Activated CD4-positive, alpha-beta T cell treated with anti-CD3 and anti-CD28 coated beads for 36 hours (primary cell): ENCODE measurements at regions not wholly inside any gene's neighbourhood (a gene's known extent, or its start where the extent isn't known, plus 50 kb on each side); places are given as distances from the start of the nearest gene placed in this dataset.
"Not testable (repeated sequence)": the region's sequence is repeated elsewhere in the genome, so short reads cannot be mapped to it uniquely, and the experiment has no call there.

Experiments
- ATAC-seq: fragments of 200-7000 bp; cut with Tn5 transposase; one replicate; pipeline ENCODE4 v1.10.0; 2021; ENCODE audit warnings: mild to moderate bottlenecking, moderate library complexity
- CTCF ChIA-PET: fragments of 350-600 bp; sonication (Branson Sonifier 250); formaldehyde crosslinking; loops from one replicate; lab custom pipeline; 2021; ENCODE audit warnings: antibody characterized with exemption; lab: Charles Lee
- POLR2A ChIA-PET: fragments of 350-600 bp; sonication (Branson Sonifier 250); formaldehyde crosslinking; loops from one replicate; lab custom pipeline; 2021; ENCODE audit warnings: antibody characterized with exemption, inconsistent platforms; lab: Charles Lee
- DNase-seq: peaks from one replicate; pipeline ENCODE4 v3.0.0-alpha.2; 2020
- H3K27ac Mint-ChIP-seq: one replicate; pipeline ENCODE4 v1.8.0; 2021; ENCODE audit warnings: mixed read lengths
- H3K27me3 Mint-ChIP-seq: one replicate; pipeline ENCODE4 v1.8.0; 2021; ENCODE audit warnings: mixed read lengths
- H3K36me3 Mint-ChIP-seq: one replicate; pipeline ENCODE4 v1.8.0; 2021; ENCODE audit warnings: low read depth, mixed read lengths
- H3K4me1 Mint-ChIP-seq: one replicate; pipeline ENCODE4 v1.8.0; 2021; ENCODE audit warnings: mixed read lengths
- H3K4me3 Mint-ChIP-seq: one replicate; pipeline ENCODE4 v1.8.0; 2021; ENCODE audit warnings: mild to moderate bottlenecking, moderate library complexity, mixed read lengths
- H3K9me3 Mint-ChIP-seq: one replicate; pipeline ENCODE4 v1.8.0; 2021; ENCODE audit warnings: low read depth, mixed read lengths
- intact Hi-C, 2 experiments: fragments of 100-400 bp; cut with DNase I in 1 of 2; cut with micrococcal nuclease in 1 of 2; formaldehyde crosslinking; loops; one replicate each; pipeline versions ENCODE4 v1.14.2 to v1.15.1; 2022 to 2024; cut with DNase I, micrococcal nuclease

DNA sequence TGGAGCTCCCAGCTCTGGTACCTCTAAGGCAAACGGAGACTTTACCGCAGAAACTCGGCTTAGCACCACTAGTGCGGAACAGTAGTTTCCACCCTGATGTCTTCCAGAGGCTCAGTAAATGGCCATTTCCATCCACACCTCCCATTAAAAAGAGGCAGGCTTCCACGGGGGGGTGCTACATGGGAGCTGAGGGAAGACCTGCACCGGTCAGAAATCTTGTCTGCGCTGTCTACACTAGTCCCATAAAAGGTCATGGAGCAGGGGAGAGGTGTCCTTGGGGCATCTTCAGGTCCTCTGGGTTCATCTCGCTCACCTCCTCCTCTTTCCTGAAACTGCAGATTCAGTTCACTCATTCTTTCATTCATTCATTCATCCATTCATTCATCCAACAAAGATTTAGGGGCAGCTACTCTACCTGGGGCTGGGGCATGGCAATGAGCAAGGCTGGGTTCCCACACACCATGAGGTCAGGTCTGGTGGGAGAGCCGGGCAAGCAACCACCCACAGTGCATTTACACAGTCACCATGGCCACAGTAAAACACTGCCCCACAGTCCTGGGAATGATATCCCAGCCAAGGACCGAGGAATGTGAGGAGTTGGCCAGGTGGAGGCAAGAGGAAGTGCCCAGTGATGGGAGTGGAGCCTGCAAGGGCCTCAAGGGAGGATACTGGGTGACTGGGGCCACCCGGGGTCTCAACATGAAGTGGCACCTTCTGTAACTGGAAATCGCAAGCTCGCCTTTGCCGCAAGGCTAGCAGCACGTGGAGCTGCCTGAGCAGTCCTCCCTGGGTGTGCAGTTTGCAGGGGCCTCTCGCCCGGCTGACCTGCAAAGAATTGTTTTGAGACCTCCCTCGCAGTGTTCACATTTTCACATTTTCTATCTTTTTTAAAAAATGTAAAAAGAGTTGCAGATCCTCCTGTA lies 180.2 kb upstream of the RAB6C start:
- no peaks in the 10 kb centered on the region for H3K9me3 Mint-ChIP-seq
- ChIA-PET CTCF (interaction anchor here (0.6 kb wide), 1 partner anchor 9 kb away, joined by 3 read pairs; no protein-coding TSS in a partner anchor), POLR2A (no interaction called here)
- H3K4me1 Mint-ChIP-seq: no peaks in the 10 kb centered on the region
- peaks cover 3% of the 10 kb centered on the region for H3K27me3 Mint-ChIP-seq
- DNase-seq: no peak
- H3K4me3 Mint-ChIP-seq: no peak overlapping the region
- H3K36me3 Mint-ChIP-seq: no peaks in the 10 kb centered on the region
- intact Hi-C loops: no loop called here
- no peak for ATAC-seq
- no peak overlapping the region for H3K27ac Mint-ChIP-seq

DNA sequence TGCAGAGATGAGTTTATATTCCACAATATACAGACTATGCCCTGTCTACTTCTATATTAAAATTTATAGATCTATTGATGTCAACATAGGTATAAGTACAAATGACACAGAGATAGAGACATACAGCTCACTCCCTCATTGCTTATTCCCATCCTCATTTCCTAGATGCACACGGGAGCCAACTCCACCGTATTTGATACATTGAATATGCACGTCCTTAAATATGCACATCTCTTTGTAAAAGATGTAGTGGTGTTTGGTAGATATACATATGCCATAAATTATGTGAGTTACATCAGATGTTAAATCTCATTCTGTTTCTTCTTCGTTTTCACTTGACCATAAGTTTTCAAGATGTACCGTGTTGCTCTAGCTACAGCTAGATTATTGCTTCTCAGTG lies 179.2 kb upstream of the RAB6C start:
- Mint-ChIP-seq H3K36me3 (no peaks in the 10 kb centered on the region), H3K9me3 (no peaks in the 10 kb centered on the region), H3K27me3 (peaks cover 2% of the 10 kb centered on the region), H3K4me1 (no peaks in the 10 kb centered on the region), H3K4me3 (no peak overlapping the region), H3K27ac (no peak overlapping the region)
- CTCF ChIA-PET: no interaction called here
- POLR2A ChIA-PET: no interaction called here
- intact Hi-C loops: no loop called here
- ATAC-seq (no peak), DNase-seq (no peak)

DNA sequence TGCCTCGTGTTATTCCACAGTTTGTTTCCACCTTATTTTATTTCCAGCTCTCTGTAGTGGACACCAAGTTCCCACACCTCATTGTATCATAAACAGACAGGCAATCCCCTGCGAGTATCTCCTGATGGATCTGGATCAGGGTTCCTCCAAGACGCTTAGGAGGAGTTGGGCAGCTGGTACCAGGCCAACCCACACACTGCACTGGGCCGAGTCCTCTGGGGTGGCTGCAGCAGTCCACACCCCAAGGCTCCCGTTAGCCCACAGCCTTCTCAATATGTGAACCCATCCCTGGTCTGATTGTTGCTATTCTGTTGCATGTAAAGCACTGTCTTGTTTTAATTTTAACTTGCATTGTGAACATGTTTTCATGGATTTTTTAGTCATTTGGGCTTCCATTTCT lies 178.8 kb upstream of the RAB6C start:
- no peak overlapping the region for H3K27ac Mint-ChIP-seq
- intact Hi-C loops: no loop called here
- DNase-seq (no peak), ATAC-seq (no peak)
- no peaks in the 10 kb centered on the region for H3K36me3 Mint-ChIP-seq
- POLR2A ChIA-PET: no interaction called here
- H3K9me3 Mint-ChIP-seq: no peaks in the 10 kb centered on the region
- CTCF ChIA-PET: no interaction called here
- H3K4me3 Mint-ChIP-seq: no peak overlapping the region
- H3K4me1 Mint-ChIP-seq: no peaks in the 10 kb centered on the region
- H3K27me3 Mint-ChIP-seq: peaks cover 2% of the 10 kb centered on the region

DNA sequence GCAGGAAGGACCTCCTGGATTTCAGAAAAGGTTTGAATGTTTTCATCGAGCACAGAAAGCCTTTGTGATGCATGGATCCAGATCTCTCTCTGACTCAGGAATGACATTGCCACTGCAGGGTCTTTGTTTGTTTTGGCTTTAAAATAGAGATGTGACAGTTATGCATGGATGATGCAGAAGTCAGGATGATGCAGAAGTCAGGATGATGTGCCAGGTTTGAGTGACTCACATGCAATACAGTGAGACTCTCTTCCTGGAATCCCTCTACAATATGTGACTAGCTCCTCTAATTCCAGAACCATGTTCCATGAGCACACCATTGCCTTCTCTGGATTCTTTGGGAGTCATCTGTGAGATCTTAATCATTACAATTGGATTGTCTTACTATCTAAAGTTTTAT lies 177.9 kb upstream of the RAB6C start:
- POLR2A ChIA-PET: no interaction called here
- CTCF ChIA-PET: interaction anchor here (0.6 kb wide), 1 partner anchor 210 kb away, joined by 5 read pairs; no protein-coding TSS in a partner anchor
- H3K27me3 Mint-ChIP-seq: peaks cover 2% of the 10 kb centered on the region
- no peaks in the 10 kb centered on the region for H3K9me3 Mint-ChIP-seq
- intact Hi-C loops: no loop called here
- no peak overlapping the region for H3K27ac Mint-ChIP-seq
- DNase-seq (no peak), ATAC-seq (no peak)
- H3K36me3 Mint-ChIP-seq: no peaks in the 10 kb centered on the region
- no peaks in the 10 kb centered on the region for H3K4me1 Mint-ChIP-seq
- no peak overlapping the region for H3K4me3 Mint-ChIP-seq

DNA sequence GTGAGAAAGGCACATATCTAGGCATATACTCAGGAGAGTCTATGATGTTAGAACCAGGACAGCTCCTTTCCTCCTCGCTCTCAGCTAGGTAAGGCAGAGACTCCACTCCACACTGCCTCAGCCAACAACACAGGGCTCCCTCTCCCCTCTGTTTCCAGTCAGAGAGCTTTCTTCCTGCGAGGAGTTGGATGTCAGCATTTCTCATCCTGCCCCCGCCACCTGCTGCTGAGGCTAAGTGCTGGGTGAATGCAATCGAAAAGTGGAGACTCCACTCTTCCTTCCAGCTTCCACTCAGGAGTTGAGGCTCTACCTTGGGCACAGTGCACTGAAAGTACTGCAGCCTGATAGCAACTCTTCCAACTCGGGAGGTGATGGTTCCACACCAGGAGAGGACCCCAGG lies 177.2 kb upstream of the RAB6C start:
- H3K4me1 Mint-ChIP-seq: no peaks in the 10 kb centered on the region
- no peaks in the 10 kb centered on the region for H3K9me3 Mint-ChIP-seq
- CTCF ChIA-PET: no interaction called here
- peaks cover 2% of the 10 kb centered on the region for H3K27me3 Mint-ChIP-seq
- H3K27ac Mint-ChIP-seq: no peak overlapping the region
- H3K36me3 Mint-ChIP-seq: no peaks in the 10 kb centered on the region
- ATAC-seq (no peak), DNase-seq (no peak)
- no peak overlapping the region for H3K4me3 Mint-ChIP-seq
- intact Hi-C loops: no loop called here
- POLR2A ChIA-PET: no interaction called here

DNA sequence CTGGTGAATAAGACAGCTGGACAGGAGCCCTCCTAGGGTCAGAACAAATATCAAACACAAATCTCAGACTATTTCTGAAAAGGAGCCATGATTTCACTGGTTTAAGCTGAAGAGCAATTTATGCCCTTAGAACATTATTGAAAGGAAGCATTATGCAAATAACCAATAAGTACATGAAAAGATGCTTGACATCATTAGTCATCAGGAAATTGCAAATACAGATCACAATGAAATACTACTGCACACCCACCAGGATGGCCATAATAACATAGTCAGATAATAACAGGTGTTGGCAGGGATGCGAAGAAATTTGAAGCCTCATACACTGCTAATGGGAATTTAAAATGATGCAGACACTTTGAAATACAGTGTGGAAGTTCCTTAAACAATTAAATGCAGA lies 176.4 kb upstream of the RAB6C start:
- CTCF ChIA-PET: no interaction called here
- no peaks in the 10 kb centered on the region for H3K9me3 Mint-ChIP-seq
- DNase-seq (no peak), ATAC-seq (no peak)
- H3K36me3 Mint-ChIP-seq: no peaks in the 10 kb centered on the region
- intact Hi-C loops: no loop called here
- no peak overlapping the region for H3K4me3 Mint-ChIP-seq
- H3K27me3 Mint-ChIP-seq: peaks cover 2% of the 10 kb centered on the region
- no peak overlapping the region for H3K27ac Mint-ChIP-seq
- no peaks in the 10 kb centered on the region for H3K4me1 Mint-ChIP-seq
- POLR2A ChIA-PET: no interaction called here

DNA sequence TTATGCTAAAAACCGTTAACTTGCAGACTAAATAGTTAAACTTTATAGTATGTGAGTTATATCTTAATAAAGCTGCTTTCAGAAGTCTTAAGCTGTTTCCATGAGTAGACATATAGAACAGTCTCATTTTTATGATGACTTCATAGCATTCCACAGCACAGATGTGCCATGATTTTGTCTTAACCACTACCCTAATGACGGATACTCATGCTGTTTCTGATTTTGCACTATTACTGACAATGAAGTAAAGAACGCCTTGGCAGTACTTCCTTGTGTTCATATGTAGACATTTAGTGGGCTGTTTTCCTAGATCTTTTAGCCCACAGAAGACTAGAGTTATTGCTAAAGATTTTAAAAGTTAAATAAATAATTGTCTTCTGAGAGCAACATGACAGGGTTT lies 175.6 kb upstream of the RAB6C start:
- Mint-ChIP-seq H3K4me1 (no peaks in the 10 kb centered on the region), H3K36me3 (no peaks in the 10 kb centered on the region), H3K27ac (no peak overlapping the region), H3K4me3 (no peak overlapping the region), H3K27me3 (peaks cover 2% of the 10 kb centered on the region), H3K9me3 (no peaks in the 10 kb centered on the region)
- ATAC-seq (no peak), DNase-seq (no peak)
- POLR2A ChIA-PET: no interaction called here
- CTCF ChIA-PET: interaction anchor here (0.8 kb wide), 1 partner anchor 249 kb away, joined by 3 read pairs; no protein-coding TSS in a partner anchor
- intact Hi-C loops: no loop called here

DNA sequence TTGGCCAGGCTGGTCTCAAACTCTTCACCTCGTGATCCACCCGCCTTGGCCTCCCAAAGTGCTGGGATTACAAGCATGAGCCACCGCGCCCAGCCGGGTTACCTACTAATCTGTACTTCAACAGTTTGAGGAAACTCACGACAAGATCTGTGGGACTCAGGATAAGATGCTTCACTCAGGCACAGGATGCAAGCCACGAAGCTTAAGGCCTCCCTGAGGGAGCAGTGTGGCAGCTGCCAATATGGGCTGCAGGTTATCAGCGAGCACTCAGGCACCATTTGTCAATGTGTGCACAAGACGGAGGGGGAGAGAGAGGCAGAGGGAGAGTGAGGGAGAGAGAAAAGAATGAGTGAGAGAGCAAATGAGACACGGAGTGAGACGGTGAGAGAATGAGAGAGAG lies 173.6 kb upstream of the RAB6C start:
- Mint-ChIP-seq H3K4me3 (no peak overlapping the region), H3K36me3 (no peaks in the 10 kb centered on the region), H3K27me3 (peaks cover 3% of the 10 kb centered on the region), H3K27ac (no peak overlapping the region), H3K9me3 (no peaks in the 10 kb centered on the region), H3K4me1 (no peaks in the 10 kb centered on the region)
- ChIA-PET CTCF (no interaction called here), POLR2A (no interaction called here)
- no peak for ATAC-seq
- intact Hi-C loops: no loop called here
- no peak for DNase-seq

DNA sequence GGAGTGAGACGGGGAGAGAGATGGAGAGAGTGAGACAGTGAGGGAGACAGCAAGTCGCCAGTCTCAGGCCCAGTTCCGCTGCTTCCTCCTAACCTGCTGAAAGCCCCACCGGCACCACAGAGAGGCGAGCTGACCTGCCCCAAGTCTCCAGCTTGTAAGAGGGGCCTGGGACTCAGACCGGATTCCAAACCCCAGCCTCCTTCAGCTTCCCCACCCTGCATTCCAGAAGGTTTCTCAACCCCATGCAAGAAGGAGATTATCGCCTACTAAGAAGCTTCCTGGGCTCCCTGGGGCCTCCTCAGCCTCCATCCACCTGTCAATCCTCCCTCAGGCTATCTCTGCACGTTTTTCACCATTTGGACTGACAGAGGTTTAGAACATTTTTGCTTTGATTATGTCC lies 173.1 kb upstream of the RAB6C start:
- intact Hi-C loops: no loop called here
- Mint-ChIP-seq H3K27me3 (peaks cover 7% of the 10 kb centered on the region), H3K36me3 (no peaks in the 10 kb centered on the region), H3K4me1 (no peaks in the 10 kb centered on the region), H3K27ac (no peak overlapping the region), H3K9me3 (no peaks in the 10 kb centered on the region), H3K4me3 (no peak overlapping the region)
- ChIA-PET CTCF (no interaction called here), POLR2A (no interaction called here)
- DNase-seq (no peak), ATAC-seq (no peak)

DNA sequence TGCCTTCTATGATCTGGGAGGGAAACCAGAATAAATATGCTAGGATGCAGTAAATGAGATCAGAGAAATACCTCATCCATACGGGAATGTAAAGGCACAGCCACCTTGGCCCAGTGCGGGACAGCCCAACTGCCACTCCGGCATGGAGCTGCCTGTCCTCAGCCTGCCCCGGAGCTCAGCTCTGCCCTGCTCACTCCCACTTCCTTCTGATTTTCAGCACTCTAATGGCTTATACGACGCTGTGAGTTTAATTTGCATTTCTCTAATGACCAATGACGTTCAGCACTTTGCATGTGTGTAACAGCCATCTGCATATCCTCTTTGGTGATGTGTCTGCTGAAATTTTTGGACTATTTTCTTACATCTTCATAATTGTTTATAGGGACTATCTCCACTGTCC lies 172.5 kb upstream of the RAB6C start:
- Mint-ChIP-seq H3K4me1 (no peaks in the 10 kb centered on the region), H3K27me3 (peaks cover 5% of the 10 kb centered on the region), H3K4me3 (no peak overlapping the region), H3K27ac (no peak overlapping the region), H3K36me3 (no peaks in the 10 kb centered on the region), H3K9me3 (no peaks in the 10 kb centered on the region)
- intact Hi-C loops: no loop called here
- POLR2A ChIA-PET: no interaction called here
- CTCF ChIA-PET: no interaction called here
- DNase-seq: no peak
- ATAC-seq: no peak

DNA sequence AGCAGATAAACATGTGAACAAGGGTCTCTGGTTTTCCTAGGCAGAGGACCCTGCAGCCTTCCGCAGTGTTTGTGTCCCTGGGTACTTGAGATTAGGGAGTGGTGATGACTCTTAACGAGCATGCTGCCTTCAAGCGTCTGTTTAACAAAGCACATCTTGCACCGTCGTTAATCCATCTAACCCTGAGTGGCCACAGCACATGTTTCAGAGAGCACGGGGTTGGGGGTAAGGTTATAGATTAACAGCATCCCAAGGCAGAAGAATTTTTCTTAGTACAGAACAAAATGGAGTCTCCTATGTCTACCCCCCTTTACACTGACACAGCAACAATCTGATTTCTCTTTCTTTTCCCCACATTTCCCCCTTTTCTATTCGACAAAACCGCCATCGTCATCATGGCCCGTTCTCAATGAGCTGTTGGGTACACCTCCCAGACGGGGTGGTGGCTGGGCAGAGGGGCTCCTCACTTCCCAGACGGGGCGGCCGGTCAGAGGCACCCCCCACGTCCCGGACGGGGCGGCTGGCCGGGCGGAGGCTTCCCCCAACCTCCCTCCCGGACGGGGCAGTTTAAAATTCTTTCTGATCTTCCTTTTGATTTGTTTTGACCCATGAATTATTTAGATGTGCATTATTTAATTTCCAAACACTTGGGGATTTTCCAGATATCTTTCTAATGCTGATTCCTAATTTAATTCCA lies 171.7 kb upstream of the RAB6C start:
- H3K4me3 Mint-ChIP-seq, intact Hi-C loops, DNase-seq, H3K27ac Mint-ChIP-seq, ATAC-seq, H3K9me3 Mint-ChIP-seq, H3K36me3 Mint-ChIP-seq, POLR2A ChIA-PET, H3K4me1 Mint-ChIP-seq, H3K27me3 Mint-ChIP-seq: not testable (repeated sequence)
- CTCF ChIA-PET: interaction anchor here (0.7 kb wide), 3 partner anchors 9 to 651 kb away, joined by 3 to 4 read pairs (median 3); no protein-coding TSS in a partner anchor

DNA sequence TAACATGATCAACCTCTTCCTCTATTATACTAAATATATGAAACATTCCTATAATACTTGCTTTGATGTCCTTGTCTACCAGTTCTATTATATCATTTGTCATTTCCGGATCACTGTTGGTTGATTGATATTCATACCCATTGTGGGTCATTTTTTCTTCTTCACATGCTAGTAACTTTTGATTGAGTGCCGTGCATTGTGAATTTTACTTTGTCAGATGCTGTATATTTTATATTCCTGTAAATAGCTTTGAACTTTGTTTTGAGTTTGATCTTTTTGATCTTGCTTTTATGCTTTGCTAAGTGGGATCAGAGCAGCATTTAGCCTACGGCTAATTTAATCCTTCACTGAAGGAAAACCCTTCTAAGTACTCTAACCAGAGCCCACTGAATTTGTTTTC lies 168.9 kb upstream of the RAB6C start:
- Mint-ChIP-seq H3K36me3 (peaks cover 2% of the 10 kb centered on the region), H3K27me3 (peaks cover 9% of the 10 kb centered on the region), H3K27ac (no peak overlapping the region), H3K4me3 (no peak overlapping the region), H3K4me1 (no peaks in the 10 kb centered on the region), H3K9me3 (peaks cover 7% of the 10 kb centered on the region)
- POLR2A ChIA-PET: no interaction called here
- intact Hi-C loops: no loop called here
- DNase-seq: no peak
- CTCF ChIA-PET: no interaction called here
- no peak for ATAC-seq
